GM12864 (cell line): ENCODE measurements at regions not wholly inside any gene's neighbourhood (a gene's known extent, or its start where the extent isn't known, plus 50 kb on each side); places are given as distances from the start of the nearest gene placed in this dataset.

Source experiments
- DNase-seq: peaks from one replicate; pipeline ENCODE4 v3.0.0-alpha.2; 2011; ENCODE audit warnings: low read depth
- H3K4me3 ChIP-seq: 2 replicates; pipeline ENCODE4 v1.5.1; 2011; ENCODE audit warnings: mild to moderate bottlenecking, low read depth, low read length, control low read depth
- CTCF ChIP-seq: IDR thresholded peaks from 2 replicates; pipeline ENCODE4 v1.5.1; 2011; ENCODE audit warnings: low read depth, mild to moderate bottlenecking, moderate library complexity, low read length, control low read depth, inconsistent platforms; ENCODE audit errors: missing control alignments

DNA sequence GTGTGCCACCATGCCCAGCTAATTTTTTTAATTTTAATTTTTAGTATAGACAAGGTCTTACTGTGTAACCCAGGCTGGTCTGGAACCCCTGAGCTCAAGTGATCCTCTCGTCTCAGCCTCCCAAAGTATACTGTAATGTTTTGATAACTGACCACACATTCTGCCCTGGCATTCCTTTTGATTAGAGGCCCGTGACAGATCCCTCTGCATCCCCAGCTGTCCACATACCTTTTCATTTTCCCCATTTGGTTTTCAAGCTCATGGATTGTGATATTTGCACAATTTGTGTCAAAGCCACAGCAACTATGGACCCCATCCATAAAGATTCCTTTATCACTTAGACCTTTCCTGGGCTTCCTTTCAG is 116.8 kb upstream of the ATP1A1 start:
- no peak overlapping the region for H3K4me3 ChIP-seq
- DNase-seq: no peak
- no peak for TF ChIP-seq CTCF

DNA sequence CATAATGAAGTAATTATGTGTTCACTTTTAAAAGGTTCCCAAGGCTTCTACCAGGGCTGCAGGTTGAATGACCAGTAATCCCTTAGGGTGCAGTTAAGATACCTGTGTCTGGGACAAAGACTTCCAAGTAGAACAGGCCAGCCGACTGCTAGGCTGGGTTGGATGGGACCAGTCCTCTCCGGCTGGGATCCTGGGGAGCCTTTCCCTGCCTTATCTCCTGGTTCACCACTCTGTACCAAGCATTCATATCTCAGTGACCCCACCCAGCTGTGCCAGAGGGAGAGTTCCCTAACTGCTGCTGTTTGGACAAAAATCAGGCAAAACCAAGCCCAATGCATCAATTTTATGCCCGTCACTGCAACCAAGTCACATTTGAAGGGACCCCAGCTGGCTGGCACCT is 116.2 kb upstream of the ATP1A1 start:
- no peak for DNase-seq
- TF ChIP-seq CTCF: no peak
- no peak overlapping the region for H3K4me3 ChIP-seq

- H3K4me3 ChIP-seq: no peak overlapping the region
- DNase-seq: peak; percentile 21
- no peak for TF ChIP-seq CTCF
Observed at GRCh38 chr1:116257341-116257767, 115.7 kb upstream of the ATP1A1 start.

GRCh38 chr1:116257836-116258235 is 115.2 kb upstream of the ATP1A1 start:
- no peak overlapping the region for H3K4me3 ChIP-seq
- no peak for DNase-seq
- TF ChIP-seq CTCF: no peak

GRCh38 chr1:116258668-116259419 is 114.2 kb upstream of the ATP1A1 start:
- no peak overlapping the region for H3K4me3 ChIP-seq
- DNase-seq: no peak
- TF ChIP-seq CTCF: no peak

DNA sequence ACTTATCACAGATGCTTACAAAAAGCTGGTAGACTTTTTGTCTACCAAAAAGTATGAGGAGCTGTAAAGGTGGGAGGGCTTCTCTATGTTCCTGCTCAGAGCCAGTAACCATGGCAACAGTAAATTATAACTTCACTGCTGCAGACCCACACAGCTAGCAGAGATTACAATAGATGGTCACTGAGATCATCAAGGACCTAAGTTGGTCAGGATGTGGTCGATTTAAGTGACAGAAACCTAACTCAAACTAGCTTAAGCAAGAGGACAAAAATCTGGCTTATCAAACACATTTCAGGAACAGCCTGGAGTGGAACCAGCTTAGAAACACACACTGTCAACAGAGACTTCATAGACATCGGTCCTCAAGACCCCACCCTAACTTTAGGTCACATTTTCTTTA is 113.4 kb upstream of the ATP1A1 start:
- no peak for TF ChIP-seq CTCF
- no peak for DNase-seq
- no peak overlapping the region for H3K4me3 ChIP-seq

DNA sequence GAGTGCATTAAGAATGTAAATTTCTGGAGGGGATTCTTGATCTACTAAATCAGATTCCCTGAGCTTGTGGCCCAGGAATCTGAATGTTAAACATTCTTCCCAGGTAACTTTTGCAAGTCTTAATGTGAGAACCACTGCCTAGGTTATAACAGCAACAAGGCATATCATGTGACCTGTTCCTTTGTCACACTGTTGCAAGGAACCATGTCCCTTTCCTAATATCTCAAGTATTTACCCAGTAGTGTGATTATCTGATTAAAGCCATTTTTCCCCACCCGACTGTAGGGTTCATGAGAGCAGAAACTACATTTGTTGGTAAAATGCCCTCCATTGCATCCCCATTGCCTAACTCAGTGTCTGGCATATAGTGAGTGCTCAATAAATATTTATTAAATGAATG is 112.9 kb upstream of the ATP1A1 start:
- no peak overlapping the region for H3K4me3 ChIP-seq
- DNase-seq: no peak
- TF ChIP-seq CTCF: no peak
